ENCODE measurements at regions not wholly inside any gene's neighbourhood (a gene's known extent, or its start where the extent isn't known, plus 50 kb on each side); places are given as distances from the start of the nearest gene placed in this dataset.

GRCh38 chr3:104711406-104711805 lies 655.3 kb upstream of the ALCAM start:
- no peak for TF ChIP-seq POLR2AphosphoS5 (IDR thresholded peaks at IDR 0.05; ENCODE audit: low read depth, low read length)
- TF ChIP-seq SIN3A (IDR thresholded peaks at IDR 0.05; ENCODE audit: borderline replicate concordance, insufficient read depth, low read depth, low read length): no peak
- TF ChIP-seq, protein P1, sequence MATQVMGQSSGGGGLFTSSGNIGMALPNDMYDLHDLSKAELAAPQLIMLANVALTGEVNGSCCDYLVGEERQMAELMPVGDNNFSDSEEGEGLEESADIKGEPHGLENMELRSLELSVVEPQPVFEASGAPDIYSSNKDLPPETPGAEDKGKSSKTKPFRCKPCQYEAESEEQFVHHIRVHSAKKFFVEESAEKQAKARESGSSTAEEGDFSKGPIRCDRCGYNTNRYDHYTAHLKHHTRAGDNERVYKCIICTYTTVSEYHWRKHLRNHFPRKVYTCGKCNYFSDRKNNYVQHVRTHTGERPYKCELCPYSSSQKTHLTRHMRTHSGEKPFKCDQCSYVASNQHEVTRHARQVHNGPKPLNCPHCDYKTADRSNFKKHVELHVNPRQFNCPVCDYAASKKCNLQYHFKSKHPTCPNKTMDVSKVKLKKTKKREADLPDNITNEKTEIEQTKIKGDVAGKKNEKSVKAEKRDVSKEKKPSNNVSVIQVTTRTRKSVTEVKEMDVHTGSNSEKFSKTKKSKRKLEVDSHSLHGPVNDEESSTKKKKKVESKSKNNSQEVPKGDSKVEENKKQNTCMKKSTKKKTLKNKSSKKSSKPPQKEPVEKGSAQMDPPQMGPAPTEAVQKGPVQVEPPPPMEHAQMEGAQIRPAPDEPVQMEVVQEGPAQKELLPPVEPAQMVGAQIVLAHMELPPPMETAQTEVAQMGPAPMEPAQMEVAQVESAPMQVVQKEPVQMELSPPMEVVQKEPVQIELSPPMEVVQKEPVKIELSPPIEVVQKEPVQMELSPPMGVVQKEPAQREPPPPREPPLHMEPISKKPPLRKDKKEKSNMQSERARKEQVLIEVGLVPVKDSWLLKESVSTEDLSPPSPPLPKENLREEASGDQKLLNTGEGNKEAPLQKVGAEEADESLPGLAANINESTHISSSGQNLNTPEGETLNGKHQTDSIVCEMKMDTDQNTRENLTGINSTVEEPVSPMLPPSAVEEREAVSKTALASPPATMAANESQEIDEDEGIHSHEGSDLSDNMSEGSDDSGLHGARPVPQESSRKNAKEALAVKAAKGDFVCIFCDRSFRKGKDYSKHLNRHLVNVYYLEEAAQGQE (IDR thresholded peaks at IDR 0.05; ENCODE audit: insufficient read depth in 1 of 2, low read depth in 2 of 2, low read length in 1 of 2): no peak
- no peak for TF ChIP-seq TCF7L2 (IDR thresholded peaks at IDR 0.05; ENCODE audit: low read depth, low read length)
- no peak for TF ChIP-seq CTCF (IDR thresholded peaks at IDR 0.05)
- no TSS peak for BruUV-seq (replicated peaks)
- intact Hi-C loops (cut with micrococcal nuclease; ENCODE audit: unreplicated experiment): no loop called here
- Histone ChIP-seq H3K9me3 (ENCODE audit: control insufficient read depth, insufficient read depth, low read depth, low read length) (no peaks in the 10 kb centered on the region; the same call in 1 of the 2 replicates), H3K4me3 (ENCODE audit: low read depth in 2 of 2, low read length in 2 of 2) (no peak overlapping the region), H3K36me3 (ENCODE audit: control insufficient read depth, insufficient read depth, low read length) (no peaks in the 10 kb centered on the region), H3K27ac (ENCODE audit: low read length) (no peak overlapping the region), H3K4me1 (ENCODE audit: control insufficient read depth, insufficient read depth, low read length) (no peaks in the 10 kb centered on the region), H3K27me3 (ENCODE audit: control insufficient read depth, insufficient read depth, low read length) (no peaks in the 10 kb centered on the region)
- ATAC-seq: no peak
- DNase-seq (ENCODE audit: low read depth, low spot score): no peak
- CTCF ChIA-PET: no interaction called here
- POLR2A ChIA-PET: no interaction called here
- in situ Hi-C loops (cut with HindIII; ENCODE audit: low pct_unique_long_range_greater_than_20kb, low sequenced_read_pairs): no loop called here

DNA sequence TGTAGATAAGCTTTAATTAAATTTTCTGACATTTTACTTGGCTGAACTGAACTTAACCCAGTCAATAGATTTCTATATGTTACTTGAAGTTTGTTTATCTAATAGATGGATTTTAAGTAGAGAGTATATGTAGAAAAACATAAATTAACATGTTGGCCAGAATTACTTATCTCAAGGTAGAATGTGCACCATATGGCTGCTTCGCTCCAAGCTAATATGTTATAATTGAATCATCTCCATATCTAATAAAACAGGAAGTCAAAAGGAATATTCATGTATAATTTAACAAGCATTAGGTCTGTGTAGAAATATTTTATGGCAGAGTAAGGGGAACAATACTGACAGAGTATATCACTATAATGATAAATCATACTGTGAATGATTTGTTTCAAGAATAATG lies 650.7 kb upstream of the ALCAM start:
- intact Hi-C loops (cut with micrococcal nuclease; ENCODE audit: unreplicated experiment): no loop called here
- Histone ChIP-seq H3K27ac (ENCODE audit: low read length) (no peak overlapping the region), H3K36me3 (ENCODE audit: control insufficient read depth, insufficient read depth, low read length) (no peaks in the 10 kb centered on the region), H3K4me3 (ENCODE audit: low read depth in 2 of 2, low read length in 2 of 2) (no peak overlapping the region), H3K4me1 (ENCODE audit: control insufficient read depth, insufficient read depth, low read length) (no peaks in the 10 kb centered on the region), H3K9me3 (ENCODE audit: control insufficient read depth, insufficient read depth, low read depth, low read length) (no peaks in the 10 kb centered on the region), H3K27me3 (ENCODE audit: control insufficient read depth, insufficient read depth, low read length) (no peaks in the 10 kb centered on the region)
- ATAC-seq: no peak
- ChIA-PET CTCF (no interaction called here), POLR2A (no interaction called here)
- BruUV-seq (replicated peaks): no TSS peak
- in situ Hi-C loops (cut with HindIII; ENCODE audit: low pct_unique_long_range_greater_than_20kb, low sequenced_read_pairs): no loop called here
- no peak for DNase-seq (ENCODE audit: low read depth, low spot score)
- TF ChIP-seq SIN3A (IDR thresholded peaks at IDR 0.05; ENCODE audit: borderline replicate concordance, insufficient read depth, low read depth, low read length) (no peak), TCF7L2 (IDR thresholded peaks at IDR 0.05; ENCODE audit: low read depth, low read length) (no peak), CTCF (IDR thresholded peaks at IDR 0.05) (no peak), POLR2AphosphoS5 (IDR thresholded peaks at IDR 0.05; ENCODE audit: low read depth, low read length) (no peak)
- TF ChIP-seq, protein P1 (IDR thresholded peaks at IDR 0.05; ENCODE audit: insufficient read depth in 1 of 2, low read depth in 2 of 2, low read length in 1 of 2): no peak
